Stimulated activated memory B cell treated with anti-CD40 and anti-IgM and Interleukin-4, amounts not matched to agents 10 μg/mL and 1 μg/mL and 100 μg/mL, for 72 hours (primary cell): ENCODE measurements at regions not wholly inside any gene's neighbourhood (a gene's known extent, or its start where the extent isn't known, plus 50 kb on each side); places are given as distances from the start of the nearest gene placed in this dataset.

Source experiments
- ATAC-seq: fragments of 150-1000 bp; cut with Tn5 transposase; 2 replicates; pipeline ENCODE4 v1.10.0; 2021
- H3K27ac Mint-ChIP-seq: one replicate; pipeline ENCODE4 v1.8.0; 2022; ENCODE audit warnings: mild to moderate bottlenecking, mixed read lengths
- H3K27me3 Mint-ChIP-seq: one replicate; pipeline ENCODE4 v1.8.0; 2022; ENCODE audit warnings: mixed read lengths
- H3K36me3 Mint-ChIP-seq: one replicate; pipeline ENCODE4 v1.8.0; 2022; ENCODE audit warnings: mixed read lengths
- H3K4me1 Mint-ChIP-seq: one replicate; pipeline ENCODE4 v1.8.0; 2022; ENCODE audit warnings: mixed read lengths
- H3K4me3 Mint-ChIP-seq: one replicate; pipeline ENCODE4 v1.8.0; 2022; ENCODE audit warnings: mild to moderate bottlenecking, moderate library complexity, mixed read lengths
- H3K9me3 Mint-ChIP-seq: one replicate; pipeline ENCODE4 v1.8.0; 2022; ENCODE audit warnings: mixed read lengths

- Mint-ChIP-seq H3K36me3 (no peaks in the 10 kb centered on the region), H3K4me1 (no peaks in the 10 kb centered on the region), H3K4me3 (no peak overlapping the region), H3K27me3 (no peaks in the 10 kb centered on the region), H3K9me3 (peaks cover 5% of the 10 kb centered on the region), H3K27ac (no peak overlapping the region)
- ATAC-seq, result no peak
Measured at GRCh38 chr20:11271920-11272594, 598.3 kb upstream of the JAG1 start.

DNA sequence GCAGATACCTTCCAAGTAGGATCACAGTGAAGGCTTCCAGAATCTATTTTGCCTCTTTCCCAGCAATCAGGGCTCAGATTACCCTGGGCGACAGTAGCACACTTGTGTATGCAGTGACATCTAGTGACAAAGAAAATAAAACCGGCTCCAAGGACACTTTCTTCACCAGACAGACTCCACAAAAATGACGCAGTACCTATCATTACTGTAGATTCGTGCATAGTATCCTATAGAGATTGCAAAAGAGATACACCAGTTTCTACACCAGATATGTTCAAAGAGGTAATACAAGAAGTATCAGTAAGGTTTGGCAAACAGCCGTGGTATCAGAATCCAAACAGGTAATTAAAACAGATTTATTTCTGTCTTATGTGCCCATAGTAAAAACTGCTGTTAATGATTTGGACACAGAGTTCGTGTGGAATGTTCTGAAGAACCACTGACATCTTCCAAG lies 600.4 kb upstream of the JAG1 start:
- Mint-ChIP-seq H3K27me3 (no peaks in the 10 kb centered on the region), H3K36me3 (no peaks in the 10 kb centered on the region), H3K4me1 (no peaks in the 10 kb centered on the region), H3K27ac (no peak overlapping the region), H3K4me3 (no peak overlapping the region), H3K9me3 (peaks cover 11% of the 10 kb centered on the region)
- no peak for ATAC-seq

- H3K9me3 Mint-ChIP-seq, result peaks cover 11% of the 10 kb centered on the region
- no peaks in the 10 kb centered on the region for H3K36me3 Mint-ChIP-seq
- no peak overlapping the region for H3K4me3 Mint-ChIP-seq
- no peaks in the 10 kb centered on the region for H3K4me1 Mint-ChIP-seq
- no peak overlapping the region for H3K27ac Mint-ChIP-seq
- no peak for ATAC-seq
- no peaks in the 10 kb centered on the region for H3K27me3 Mint-ChIP-seq
Measured at GRCh38 chr20:11275740-11276139, 601.9 kb upstream of the JAG1 start.

DNA sequence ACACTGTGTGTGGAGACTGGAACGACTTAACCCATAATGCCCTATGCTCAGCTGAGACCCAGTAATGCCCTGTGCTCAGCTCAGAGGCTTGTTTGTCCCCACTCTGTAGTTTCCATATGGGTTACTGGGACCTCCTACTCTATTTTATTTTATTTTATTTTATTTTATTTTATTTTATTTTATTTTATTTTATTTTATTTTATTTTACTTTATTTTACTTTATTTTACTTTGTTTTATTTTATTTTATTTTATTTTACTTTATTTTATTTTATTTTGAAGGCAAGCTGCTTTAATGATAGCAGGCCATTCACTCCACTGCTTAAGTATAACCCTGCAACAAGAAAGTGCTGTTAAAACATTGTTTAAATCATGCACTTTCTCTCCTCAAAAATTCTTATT lies 603.4 kb upstream of the JAG1 start:
- Mint-ChIP-seq H3K9me3 (peaks cover 11% of the 10 kb centered on the region), H3K27ac (no peak overlapping the region), H3K4me1 (no peaks in the 10 kb centered on the region), H3K27me3 (no peaks in the 10 kb centered on the region), H3K36me3 (no peaks in the 10 kb centered on the region), H3K4me3 (no peak overlapping the region)
- no peak for ATAC-seq

- H3K4me1 Mint-ChIP-seq, result no peaks in the 10 kb centered on the region
- H3K36me3 Mint-ChIP-seq, result no peaks in the 10 kb centered on the region
- H3K9me3 Mint-ChIP-seq, result peaks cover 11% of the 10 kb centered on the region
- no peak overlapping the region for H3K27ac Mint-ChIP-seq
- no peak overlapping the region for H3K4me3 Mint-ChIP-seq
- H3K27me3 Mint-ChIP-seq, result no peaks in the 10 kb centered on the region
- no peak for ATAC-seq
Measured at GRCh38 chr20:11277858-11278257, 604.1 kb upstream of the JAG1 start.

DNA sequence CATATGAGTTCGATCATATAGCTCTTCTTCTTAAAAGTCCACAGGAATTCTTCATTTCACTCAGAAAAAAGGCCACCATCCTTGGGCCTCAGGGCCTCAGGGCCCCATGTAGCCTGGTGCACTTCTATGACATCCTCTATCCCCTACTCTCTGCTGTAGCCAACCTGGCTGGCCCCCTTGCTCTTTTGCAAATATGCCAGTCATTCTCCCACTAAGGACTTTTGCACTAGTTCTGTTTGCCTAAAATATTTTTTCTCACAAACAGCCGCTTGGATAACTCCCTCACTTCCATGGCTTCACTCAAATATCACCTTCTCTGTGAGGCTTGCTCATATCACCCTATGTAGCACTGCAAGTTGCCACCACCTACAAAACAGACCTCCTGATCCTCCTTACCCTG lies 604.7 kb upstream of the JAG1 start:
- no peak overlapping the region for H3K27ac Mint-ChIP-seq
- H3K4me1 Mint-ChIP-seq, result no peaks in the 10 kb centered on the region
- peaks cover 11% of the 10 kb centered on the region for H3K9me3 Mint-ChIP-seq
- H3K4me3 Mint-ChIP-seq, result no peak overlapping the region
- H3K27me3 Mint-ChIP-seq, result no peaks in the 10 kb centered on the region
- H3K36me3 Mint-ChIP-seq, result no peaks in the 10 kb centered on the region
- ATAC-seq, result no peak

DNA sequence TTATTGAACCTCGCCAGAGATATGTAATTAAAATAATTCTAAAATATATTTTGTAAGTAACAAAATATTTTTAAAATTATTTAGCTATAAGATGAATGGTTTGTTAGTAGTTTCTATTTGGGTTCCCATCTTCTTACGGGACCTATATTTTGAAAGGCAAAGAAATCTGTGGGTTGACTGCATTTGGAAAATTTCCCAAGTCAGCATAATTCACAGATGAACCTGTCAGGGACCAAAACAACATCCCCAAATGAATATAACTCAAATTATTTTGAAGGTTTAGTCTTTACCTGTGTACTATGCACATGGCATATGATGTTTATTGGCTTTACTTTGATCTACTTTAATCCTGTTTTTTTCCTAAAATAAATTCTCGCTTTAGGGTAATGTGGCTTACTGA lies 607.4 kb upstream of the JAG1 start:
- Mint-ChIP-seq H3K9me3 (peaks cover 5% of the 10 kb centered on the region), H3K27me3 (no peaks in the 10 kb centered on the region), H3K4me1 (no peaks in the 10 kb centered on the region), H3K36me3 (no peaks in the 10 kb centered on the region), H3K27ac (no peak overlapping the region), H3K4me3 (no peak overlapping the region)
- ATAC-seq, result no peak

DNA sequence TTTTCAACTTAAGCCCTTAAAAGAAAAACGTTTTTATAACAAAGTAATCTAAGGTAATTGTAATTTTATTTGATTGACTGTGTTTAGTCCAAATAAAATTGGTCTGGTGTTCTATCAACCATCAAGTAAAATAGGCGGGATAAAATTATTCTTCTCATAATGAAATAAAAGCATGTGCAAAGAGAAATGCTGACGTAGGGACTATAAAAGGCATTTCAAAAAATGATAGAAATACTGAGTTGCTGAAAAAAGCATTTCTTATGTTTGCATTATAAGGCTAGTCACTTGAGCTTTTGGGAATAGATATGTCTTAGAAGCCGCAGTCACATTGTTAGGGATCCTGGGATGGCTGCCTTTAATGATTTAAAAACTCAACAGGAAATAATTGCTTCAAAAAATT lies 608.0 kb upstream of the JAG1 start:
- Mint-ChIP-seq H3K27me3 (no peaks in the 10 kb centered on the region), H3K9me3 (peaks cover 5% of the 10 kb centered on the region), H3K4me1 (no peaks in the 10 kb centered on the region), H3K27ac (no peak overlapping the region), H3K4me3 (no peak overlapping the region), H3K36me3 (no peaks in the 10 kb centered on the region)
- no peak for ATAC-seq

- H3K4me1 Mint-ChIP-seq, result no peaks in the 10 kb centered on the region
- peaks cover 3% of the 10 kb centered on the region for H3K9me3 Mint-ChIP-seq
- no peak overlapping the region for H3K4me3 Mint-ChIP-seq
- H3K27ac Mint-ChIP-seq, result no peak overlapping the region
- no peaks in the 10 kb centered on the region for H3K36me3 Mint-ChIP-seq
- no peak for ATAC-seq
- H3K27me3 Mint-ChIP-seq, result no peaks in the 10 kb centered on the region
Measured at GRCh38 chr20:11287126-11287525, 613.3 kb upstream of the JAG1 start.

- Mint-ChIP-seq H3K27me3 (no peaks in the 10 kb centered on the region), H3K9me3 (peaks cover 6% of the 10 kb centered on the region), H3K36me3 (no peaks in the 10 kb centered on the region), H3K4me3 (no peak overlapping the region), H3K4me1 (no peaks in the 10 kb centered on the region), H3K27ac (no peak overlapping the region)
- no peak for ATAC-seq
Measured at GRCh38 chr20:11296221-11296620, 621.5 kb upstream of the BTBD3 start.

DNA sequence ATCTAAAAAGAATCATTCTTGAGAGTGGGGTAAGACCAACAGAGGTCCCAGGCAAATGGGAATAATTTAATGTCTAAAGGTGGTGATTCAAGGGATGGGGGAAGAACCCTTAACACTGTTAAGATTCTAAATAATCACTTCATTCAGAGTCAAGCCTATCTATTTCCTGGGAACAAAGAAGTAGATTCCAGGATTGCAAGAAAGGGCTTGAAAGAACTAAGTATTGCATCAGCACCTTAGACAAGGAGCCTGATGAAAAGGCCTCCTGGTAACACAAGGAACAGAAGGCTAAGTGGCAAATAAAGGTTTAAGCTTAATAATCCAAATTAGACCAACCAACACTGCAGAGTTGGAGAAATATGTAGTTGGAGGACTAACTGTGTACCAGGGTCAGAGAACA lies 620.7 kb upstream of the BTBD3 start:
- no peak overlapping the region for H3K4me3 Mint-ChIP-seq
- no peaks in the 10 kb centered on the region for H3K27me3 Mint-ChIP-seq
- no peaks in the 10 kb centered on the region for H3K4me1 Mint-ChIP-seq
- ATAC-seq, result no peak
- no peak overlapping the region for H3K27ac Mint-ChIP-seq
- no peaks in the 10 kb centered on the region for H3K36me3 Mint-ChIP-seq
- peaks cover 5% of the 10 kb centered on the region for H3K9me3 Mint-ChIP-seq

GRCh38 chr20:11301699-11302098 lies 616.0 kb upstream of the BTBD3 start:
- no peak overlapping the region for H3K4me3 Mint-ChIP-seq
- peaks cover 3% of the 10 kb centered on the region for H3K9me3 Mint-ChIP-seq
- ATAC-seq, result no peak
- H3K36me3 Mint-ChIP-seq, result no peaks in the 10 kb centered on the region
- H3K27ac Mint-ChIP-seq, result no peak overlapping the region
- H3K27me3 Mint-ChIP-seq, result no peaks in the 10 kb centered on the region
- no peaks in the 10 kb centered on the region for H3K4me1 Mint-ChIP-seq

- Mint-ChIP-seq H3K4me3 (no peak overlapping the region), H3K27me3 (no peaks in the 10 kb centered on the region), H3K36me3 (no peaks in the 10 kb centered on the region), H3K9me3 (peaks cover 5% of the 10 kb centered on the region), H3K4me1 (no peaks in the 10 kb centered on the region), H3K27ac (no peak overlapping the region)
- ATAC-seq, result no peak
Measured at GRCh38 chr20:11302436-11302835, 615.3 kb upstream of the BTBD3 start.

- Mint-ChIP-seq H3K4me3 (no peak overlapping the region), H3K9me3 (peaks cover 3% of the 10 kb centered on the region), H3K36me3 (no peaks in the 10 kb centered on the region), H3K4me1 (no peaks in the 10 kb centered on the region), H3K27me3 (no peaks in the 10 kb centered on the region), H3K27ac (no peak overlapping the region)
- no peak for ATAC-seq
Measured at GRCh38 chr20:11304795-11305194, 612.9 kb upstream of the BTBD3 start.

DNA sequence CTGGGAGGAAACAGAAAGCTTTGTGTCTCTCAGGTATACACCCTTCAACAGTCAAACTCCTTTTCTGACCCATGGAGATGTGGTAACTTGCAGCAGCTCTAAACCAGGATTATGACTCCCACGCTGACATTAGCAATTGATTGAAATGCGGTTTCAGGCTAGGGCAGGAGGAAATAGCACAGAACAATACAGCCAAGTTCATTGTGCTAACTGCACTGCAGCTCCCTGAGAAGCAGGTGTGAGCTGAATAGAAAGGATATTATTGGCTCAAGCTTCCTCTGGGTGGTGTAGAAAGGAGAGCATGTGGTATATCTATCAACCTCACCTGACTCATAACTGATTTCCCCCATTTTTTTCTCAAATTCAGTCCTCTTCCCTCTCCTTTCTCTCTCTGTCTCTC lies 612.3 kb upstream of the BTBD3 start:
- Mint-ChIP-seq H3K4me3 (no peak overlapping the region), H3K4me1 (no peaks in the 10 kb centered on the region), H3K36me3 (no peaks in the 10 kb centered on the region), H3K27me3 (no peaks in the 10 kb centered on the region), H3K27ac (no peak overlapping the region), H3K9me3 (peaks cover 3% of the 10 kb centered on the region)
- no peak for ATAC-seq

- Mint-ChIP-seq H3K9me3 (peaks cover 10% of the 10 kb centered on the region), H3K4me1 (no peaks in the 10 kb centered on the region), H3K27ac (no peak overlapping the region), H3K4me3 (no peak overlapping the region), H3K27me3 (no peaks in the 10 kb centered on the region), H3K36me3 (no peaks in the 10 kb centered on the region)
- ATAC-seq, result no peak
Measured at GRCh38 chr20:11311659-11312224, 606.0 kb upstream of the BTBD3 start.
